GM12878 (cell line): ENCODE measurements at regions not wholly inside any gene's neighbourhood (a gene's known extent, or its start where the extent isn't known, plus 50 kb on each side); places are given as distances from the start of the nearest gene placed in this dataset.

Source experiments
- ATAC-seq: fragments of 200-7000 bp; cut with Tn5 transposase; 3 replicates; pipeline ENCODE4 v1.9.1; 2020; ENCODE audit warnings: mild to moderate bottlenecking, moderate library complexity
- BruUV-seq: library from RNA; stranded (reverse); fragments of 400-500 nt; replicated peaks from 2 replicates; lab custom pipeline; 2021; lab: Mats Ljungman, UMichigan
- CTCF ChIA-PET: fragments of 300-600 bp; sonication (Branson Sonifier 250); formaldehyde crosslinking; extraction: SDS; loops from one replicate; lab custom pipeline; 2021; ENCODE audit warnings: inconsistent platforms; lab: Yijun Ruan, JAX
- POLR2A ChIA-PET: fragments of 350-600 bp; formaldehyde crosslinking; extraction: SDS; loops from one replicate; lab custom pipeline; 2021; ENCODE audit warnings: inconsistent platforms; lab: Charles Lee
- RAD21 ChIA-PET: fragments of 300-600 bp; sonication (Branson Sonifier 250); formaldehyde crosslinking; loops from one replicate; lab custom pipeline; 2023; ENCODE audit warnings: antibody characterized with exemption; ENCODE audit not compliant: unreplicated experiment; lab: Charles Lee
- SMC1A ChIA-PET: fragments of 300-600 bp; sonication (Branson Sonifier 250); formaldehyde crosslinking; loops from one replicate; lab custom pipeline; 2023; ENCODE audit not compliant: unreplicated experiment, uncharacterized antibody; lab: Charles Lee
- DNase-seq: peaks from one replicate; pipeline ENCODE4 v3.0.0-alpha.2; 2011; ENCODE audit warnings: low read depth, low spot score
- FAIRE-seq: peaks from 3 replicates; lab custom pipeline; 2011; peaks lifted over from hg19 to GRCh38; lab: Jason Lieb, UNC
- H2AFZ ChIP-seq: 2 replicates; pipeline ENCODE4 v1.6.0; 2011; ENCODE audit warnings: low read depth, low read length, control low read depth; ENCODE audit not compliant: control insufficient read depth
- H3K27ac ChIP-seq: 2 replicates; pipeline ENCODE4 v1.5.1; 2011; ENCODE audit warnings: control low read depth; ENCODE audit not compliant: control insufficient read depth, insufficient read depth
- H3K27me3 ChIP-seq, 2 experiments: replicated peaks in 1 of 2; 2 replicates each; pipeline versions ENCODE4 v1.6.0 to v1.6.1; 2011; ENCODE audit warnings: low read length in 1 of 2; ENCODE audit not compliant: control insufficient read depth in 2 of 2, insufficient read depth in 2 of 2
- H3K36me3 ChIP-seq, 2 experiments: 2 replicates each; pipeline ENCODE4 v1.5.1; 2011; ENCODE audit warnings: low read length in 1 of 2; ENCODE audit not compliant: control insufficient read depth in 2 of 2, insufficient read depth in 2 of 2
- H3K4me1 ChIP-seq: 2 replicates; pipeline ENCODE4 v1.6.1; 2011; ENCODE audit warnings: mild to moderate bottlenecking, low read length, moderate library complexity, mixed read lengths; ENCODE audit not compliant: control insufficient read depth, insufficient read depth
- H3K4me2 ChIP-seq: 2 replicates; pipeline ENCODE4 v1.6.0; 2011; ENCODE audit warnings: control low read depth; ENCODE audit not compliant: control insufficient read depth, insufficient read depth
- H3K4me3 ChIP-seq: fragments of 200-600 bp; sonication (generic); 2 replicates; pipeline ENCODE4 v1.5.1; 2016
- H3K79me2 ChIP-seq: 2 replicates; pipeline ENCODE4 v1.6.0; 2011; ENCODE audit warnings: low read length; ENCODE audit not compliant: control insufficient read depth, insufficient read depth
- H3K9ac ChIP-seq: 2 replicates; pipeline ENCODE4 v1.8.0; 2011; ENCODE audit warnings: low read length, control low read depth, mixed read lengths; ENCODE audit not compliant: control insufficient read depth, insufficient read depth
- H3K9me3 ChIP-seq: replicated peaks from 3 replicates; pipeline ENCODE4 v1.5.1; 2011; ENCODE audit warnings: mild to moderate bottlenecking, low read length; ENCODE audit not compliant: control insufficient read depth, insufficient read depth
- H4K20me1 ChIP-seq: 2 replicates; pipeline ENCODE4 v1.6.0; 2011; ENCODE audit not compliant: control insufficient read depth, insufficient read depth
- ATF3 ChIP-seq: IDR thresholded peaks from 2 replicates; pipeline ENCODE4 v1.6.1; 2011; ENCODE audit warnings: low read depth, mild to moderate bottlenecking, low read length, moderate library complexity, borderline replicate concordance; ENCODE audit errors: extremely low read depth
- BCL3 ChIP-seq: IDR thresholded peaks from 2 replicates; pipeline ENCODE4 v1.6.1; 2011; ENCODE audit warnings: borderline replicate concordance, low read depth, mild to moderate bottlenecking, moderate library complexity, low read length; ENCODE audit not compliant: insufficient read depth, poor library complexity, severe bottlenecking
- CREM ChIP-seq: IDR thresholded peaks from 2 replicates; pipeline ENCODE4 v1.6.1; 2014; ENCODE audit warnings: antibody characterized with exemption, low read depth
- CTCF ChIP-seq, 3 experiments: IDR thresholded peaks in 2 of 3; conservative IDR thresholded peaks in 1 of 3; 2 replicates each; pipeline ENCODE4 v1.5.1; 2011; ENCODE audit warnings: low read depth in 3 of 3, low read length in 3 of 3, mild to moderate bottlenecking in 3 of 3, control low read depth in 2 of 3, moderate library complexity in 2 of 3, inconsistent platforms in 1 of 3, mixed read lengths in 1 of 3; ENCODE audit not compliant: control insufficient read depth in 2 of 3, insufficient read depth in 1 of 3; ENCODE audit errors: extremely low read depth in 1 of 3
- EZH2 ChIP-seq: IDR thresholded peaks from 2 replicates; pipeline ENCODE4 v1.6.1; 2012; ENCODE audit warnings: low read depth, mild to moderate bottlenecking, control low read depth, inconsistent platforms, low read length, borderline replicate concordance; ENCODE audit not compliant: control insufficient read depth
- FOXM1 ChIP-seq: IDR thresholded peaks from 2 replicates; pipeline ENCODE4 v1.6.1; 2012; ENCODE audit warnings: low read depth, mild to moderate bottlenecking, inconsistent platforms, low read length, moderate library complexity
- HDAC6 ChIP-seq: fragments of 200-600 bp; sonication (generic); IDR thresholded peaks from one replicate; pipeline ENCODE4 v1.8.0; 2017; ENCODE audit warnings: antibody characterized with exemption; ENCODE audit not compliant: unreplicated experiment
- NFXL1 ChIP-seq: fragments of 450-650 bp; IDR thresholded peaks from 2 replicates; pipeline ENCODE4 v1.6.1; 2017; ENCODE audit warnings: antibody characterized with exemption, mild to moderate bottlenecking, borderline replicate concordance
- SUZ12 ChIP-seq: fragments of 200-600 bp; sonication (generic); IDR thresholded peaks from one replicate; pipeline ENCODE4 v1.6.1; 2018; ENCODE audit warnings: antibody characterized with exemption, mild to moderate bottlenecking; ENCODE audit not compliant: unreplicated experiment
- USF1 ChIP-seq: IDR thresholded peaks from 2 replicates; pipeline ENCODE4 v1.6.1; 2011; ENCODE audit warnings: borderline replicate concordance, low read depth, mild to moderate bottlenecking, moderate library complexity, mixed read lengths, low read length; ENCODE audit not compliant: insufficient read depth; ENCODE audit errors: extremely low read length
- ZBTB4 ChIP-seq: fragments of 450-650 bp; formaldehyde crosslinking; IDR thresholded peaks from 2 replicates; pipeline ENCODE4 v1.4.0; 2022; ENCODE audit warnings: mild to moderate bottlenecking, moderate library complexity
- ZNF207 ChIP-seq: fragments of 450-650 bp; IDR thresholded peaks from 2 replicates; pipeline ENCODE4 v1.6.1; 2014; ENCODE audit warnings: antibody characterized with exemption, mild to moderate bottlenecking, borderline replicate concordance
- ZNF24 ChIP-seq: fragments of 450-650 bp; IDR thresholded peaks from 2 replicates; pipeline ENCODE4 v1.6.1; 2017; ENCODE audit warnings: antibody characterized with exemption, mild to moderate bottlenecking
- WGBS: methylation state at CpG from one replicate; pipeline ENCODE4 v1.1.6; 2016; ENCODE audit warnings: low lambda C conversion rate; ENCODE audit not compliant: insufficient replicate concordance, insufficient coverage; ENCODE audit errors: missing lambda C conversion rate; 5-methylcytosine and 5-hydroxymethylcytosine counted together
- in situ Hi-C: fragments of 300-500 bp; cut with MboI; formaldehyde crosslinking; loops from 9 replicates; pipeline ENCODE4 v1.14.3; 2018; ENCODE audit warnings: mixed read lengths
- intact Hi-C: fragments of 100-400 bp; cut with micrococcal nuclease; formaldehyde crosslinking; loops from one replicate; pipeline ENCODE4 v1.14.2; 2022; ENCODE audit not compliant: unreplicated experiment

GRCh38 chr2:19150726-19151125 is 207.7 kb downstream of the OSR1 start:
- Histone ChIP-seq H3K9ac (no peak overlapping the region), H3K4me2 (no peak overlapping the region), H3K79me2 (no peaks in the 10 kb centered on the region), H3K27me3 (no peaks in the 10 kb centered on the region)
- in situ Hi-C loops = no loop called here
- RAD21 ChIA-PET = no interaction called here
- ATAC-seq (no peak), DNase-seq (no peak), FAIRE-seq (no peak)
- TF ChIP-seq HDAC6 (no peak), ZNF207 (no peak), USF1 (no peak), NFXL1 (no peak), CREM (no peak), FOXM1 (no peak), ZNF24 (no peak), EZH2 (no peak), ZBTB4 (CRISPR knock-in tag) (no peak), CTCF (IDR thresholded peaks at IDR 0.05 in 2 of 3, conservative IDR thresholded peaks at IDR 0.05 in 1 of 3; ENCODE audit: control insufficient read depth in 2 of 3, extremely low read depth in 1 of 3, insufficient read depth in 1 of 3, low read depth in 3 of 3, low read length in 3 of 3) (no peak), SUZ12 (no peak), ATF3 (no peak), BCL3 (no peak)
- TF ChIP-seq, all 136 proteins: peak for 0
- BruUV-seq = no TSS peak
- no peaks in the 10 kb centered on the region; the same call in 2 of the 3 replicates for H3K9me3 ChIP-seq
- H4K20me1 ChIP-seq = no peaks in the 10 kb centered on the region
- H3K4me1 ChIP-seq = no peaks in the 10 kb centered on the region
- SMC1A ChIA-PET = no interaction called here
- WGBS = 0% methylated on average over 2 of the region's 2 CpGs
- no peak overlapping the region for H3K4me3 ChIP-seq
- CTCF ChIA-PET = no interaction called here
- H2AFZ ChIP-seq = no peak overlapping the region
- no peaks in the 10 kb centered on the region for H3K36me3 ChIP-seq
- intact Hi-C loops = no loop called here
- no peak overlapping the region for H3K27ac ChIP-seq
- POLR2A ChIA-PET = no interaction called here
